GM23248 (cell line): ENCODE measurements at regions not wholly inside any gene's neighbourhood (a gene's known extent, or its start where the extent isn't known, plus 50 kb on each side); places are given as distances from the start of the nearest gene placed in this dataset.

Source experiments
- DNase-seq: peaks from one replicate; pipeline ENCODE4 v3.0.0-alpha.2; 2015
- H2AFZ ChIP-seq: fragments of 200-600 bp; sonication (generic); 2 replicates; pipeline ENCODE4 v1.6.1; 2016; ENCODE audit warnings: antibody characterized with exemption
- H3F3A ChIP-seq: fragments of 200-600 bp; sonication (generic); 2 replicates; pipeline ENCODE4 v1.6.1; 2016; ENCODE audit warnings: mild to moderate bottlenecking, antibody characterized with exemption, mixed run types; ENCODE audit not compliant: insufficient read depth
- H3K27ac ChIP-seq: fragments of 200-600 bp; sonication (generic); 2 replicates; pipeline ENCODE4 v1.5.1; 2016; ENCODE audit warnings: mild to moderate bottlenecking
- H3K27me3 ChIP-seq: fragments of 200-600 bp; sonication (generic); replicated peaks from 2 replicates; pipeline ENCODE4 v1.6.1; 2016; ENCODE audit warnings: mild to moderate bottlenecking; ENCODE audit not compliant: insufficient read depth
- H3K36me3 ChIP-seq: fragments of 200-600 bp; sonication (generic); 2 replicates; pipeline ENCODE4 v1.6.1; 2016; ENCODE audit warnings: low read depth, mild to moderate bottlenecking
- H3K4me1 ChIP-seq: fragments of 200-600 bp; sonication (generic); 2 replicates; pipeline ENCODE4 v1.6.1; 2016; ENCODE audit warnings: mild to moderate bottlenecking; ENCODE audit not compliant: insufficient read depth
- H3K4me2 ChIP-seq: fragments of 200-600 bp; sonication (generic); one replicate; pipeline ENCODE4 v1.6.1; 2016; ENCODE audit warnings: mild to moderate bottlenecking; ENCODE audit not compliant: unreplicated experiment
- H3K4me3 ChIP-seq: fragments of 200-600 bp; sonication (generic); 2 replicates; pipeline ENCODE4 v1.5.1; 2016; ENCODE audit warnings: mild to moderate bottlenecking
- H3K79me2 ChIP-seq: fragments of 200-600 bp; sonication (generic); 2 replicates; pipeline ENCODE4 v1.6.1; 2016; ENCODE audit warnings: mild to moderate bottlenecking; ENCODE audit not compliant: insufficient read depth
- H3K9ac ChIP-seq: fragments of 200-600 bp; sonication (generic); 2 replicates; pipeline ENCODE4 v1.6.1; 2016; ENCODE audit warnings: mild to moderate bottlenecking
- H3K9me2 ChIP-seq: fragments of 200-600 bp; sonication (generic); 2 replicates; pipeline ENCODE4 v1.6.1; 2016; ENCODE audit warnings: mixed run types, mild to moderate bottlenecking, moderate library complexity; ENCODE audit not compliant: insufficient read depth
- H3K9me3 ChIP-seq: fragments of 200-600 bp; sonication (generic); one replicate; pipeline ENCODE4 v1.6.1; 2017; ENCODE audit warnings: low read depth
- H4K20me1 ChIP-seq: fragments of 200-600 bp; sonication (generic); 2 replicates; pipeline ENCODE4 v1.6.0; 2016; ENCODE audit not compliant: insufficient read depth
- EZH2 ChIP-seq: fragments of 200-600 bp; sonication (generic); IDR thresholded peaks from 2 replicates; pipeline ENCODE4 v1.6.1; 2018; ENCODE audit warnings: antibody characterized with exemption, mild to moderate bottlenecking; ENCODE audit not compliant: insufficient read depth, poor library complexity, severe bottlenecking
- EZH2phosphoT487 ChIP-seq: fragments of 200-600 bp; sonication (generic); IDR thresholded peaks from 2 replicates; pipeline ENCODE4 v1.6.1; 2018; ENCODE audit warnings: antibody characterized with exemption, moderate library complexity, mild to moderate bottlenecking, low read depth; ENCODE audit not compliant: insufficient read depth
- WGBS, 2 experiments: methylation state at CpG; one replicate each; pipeline ENCODE4 v1.1.6; 2015 to 2017; ENCODE audit warnings: low lambda C conversion rate in 2 of 2, low coverage in 1 of 2; ENCODE audit errors: missing lambda C conversion rate in 2 of 2; 5-methylcytosine and 5-hydroxymethylcytosine counted together
- in situ Hi-C: fragments of 300-500 bp; cut with MboI; formaldehyde crosslinking; loops from 2 replicates; pipeline ENCODE4 v1.15.0; 2020

DNA sequence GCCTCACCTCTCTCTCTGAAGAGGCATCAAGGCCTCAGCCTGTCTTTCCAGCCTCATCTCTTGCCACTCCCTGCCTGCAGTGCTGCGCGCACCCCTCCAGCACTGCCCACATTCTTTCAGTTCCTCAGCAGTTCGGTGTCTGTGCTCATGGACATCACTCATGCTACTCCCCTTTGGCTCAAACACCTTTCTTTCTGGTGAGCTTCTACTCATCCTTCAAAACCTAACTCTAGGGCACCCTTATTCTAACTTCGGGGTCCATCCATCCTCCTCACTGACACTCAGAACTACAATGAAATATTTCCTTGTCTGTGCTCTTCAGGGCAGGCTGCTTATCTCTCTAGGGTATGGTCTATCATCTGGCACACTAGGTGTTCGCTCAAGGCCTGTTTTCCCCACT lies 169.9 kb upstream of the BMPER start:
- H3K79me2 ChIP-seq = no peaks in the 10 kb centered on the region
- no peak overlapping the region for H3K9ac ChIP-seq
- TF ChIP-seq EZH2 (no peak), EZH2phosphoT487 (no peak)
- H4K20me1 ChIP-seq = no peaks in the 10 kb centered on the region
- H3K27me3 ChIP-seq = no peaks in the 10 kb centered on the region
- no peaks in the 10 kb centered on the region for H3F3A ChIP-seq
- no peak overlapping the region for H3K4me3 ChIP-seq
- in situ Hi-C loops = no loop called here
- H3K27ac ChIP-seq = no peak overlapping the region
- H3K9me3 ChIP-seq = no peaks in the 10 kb centered on the region
- WGBS, 2 experiments = 85 to 97% methylated on average over 5 of the region's 5 CpGs
- H3K36me3 ChIP-seq = no peaks in the 10 kb centered on the region
- H3K4me1 ChIP-seq = no peaks in the 10 kb centered on the region
- no peak overlapping the region for H3K4me2 ChIP-seq
- H3K9me2 ChIP-seq = no peaks in the 10 kb centered on the region
- no peak overlapping the region for H2AFZ ChIP-seq
- no peak for DNase-seq

DNA sequence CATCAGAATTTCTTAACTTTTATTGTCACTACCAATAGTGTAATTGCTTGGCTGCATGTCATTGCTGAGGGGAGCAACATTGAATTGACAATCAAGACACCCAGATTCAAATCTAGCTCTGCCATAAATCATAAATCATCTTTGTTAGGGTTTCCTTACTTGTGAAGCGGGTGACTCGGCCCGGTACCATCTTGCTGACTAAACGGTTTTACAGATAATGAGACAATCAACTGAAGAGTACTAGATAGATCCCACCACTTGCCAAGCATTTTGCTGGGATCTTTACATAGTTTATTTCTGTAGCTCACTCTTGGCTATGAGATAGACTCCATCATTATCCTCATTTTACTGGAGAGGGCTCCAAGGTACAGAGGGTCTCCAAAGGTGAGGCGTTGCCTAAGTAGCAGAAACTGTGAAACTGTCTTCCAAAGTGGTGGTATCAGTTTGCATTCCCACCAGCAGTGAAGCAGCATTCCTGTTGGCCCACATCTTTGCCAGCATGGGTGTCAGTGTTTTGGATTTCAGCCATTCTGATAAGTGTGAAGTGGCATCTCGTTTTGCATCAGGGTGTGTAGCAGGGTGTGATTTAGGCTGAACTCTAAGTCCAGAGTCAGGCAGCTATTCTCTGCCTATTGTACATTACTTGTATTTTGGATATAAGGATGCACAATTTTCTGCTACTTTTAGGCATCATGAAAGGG lies 168.7 kb upstream of the BMPER start:
- Histone ChIP-seq H3K4me2 (no peak overlapping the region), H3K79me2 (no peaks in the 10 kb centered on the region), H2AFZ (no peak overlapping the region), H4K20me1 (no peaks in the 10 kb centered on the region), H3F3A (no peaks in the 10 kb centered on the region), H3K4me3 (no peak overlapping the region), H3K27ac (no peak overlapping the region), H3K4me1 (no peaks in the 10 kb centered on the region), H3K36me3 (no peaks in the 10 kb centered on the region), H3K9me3 (no peaks in the 10 kb centered on the region), H3K27me3 (no peaks in the 10 kb centered on the region), H3K9me2 (no peaks in the 10 kb centered on the region), H3K9ac (no peak overlapping the region)
- WGBS, 2 experiments = 84 to 87% methylated on average over 6 of the region's 6 CpGs
- no peak for DNase-seq
- in situ Hi-C loops = no loop called here
- TF ChIP-seq EZH2 (no peak), EZH2phosphoT487 (no peak)

DNA sequence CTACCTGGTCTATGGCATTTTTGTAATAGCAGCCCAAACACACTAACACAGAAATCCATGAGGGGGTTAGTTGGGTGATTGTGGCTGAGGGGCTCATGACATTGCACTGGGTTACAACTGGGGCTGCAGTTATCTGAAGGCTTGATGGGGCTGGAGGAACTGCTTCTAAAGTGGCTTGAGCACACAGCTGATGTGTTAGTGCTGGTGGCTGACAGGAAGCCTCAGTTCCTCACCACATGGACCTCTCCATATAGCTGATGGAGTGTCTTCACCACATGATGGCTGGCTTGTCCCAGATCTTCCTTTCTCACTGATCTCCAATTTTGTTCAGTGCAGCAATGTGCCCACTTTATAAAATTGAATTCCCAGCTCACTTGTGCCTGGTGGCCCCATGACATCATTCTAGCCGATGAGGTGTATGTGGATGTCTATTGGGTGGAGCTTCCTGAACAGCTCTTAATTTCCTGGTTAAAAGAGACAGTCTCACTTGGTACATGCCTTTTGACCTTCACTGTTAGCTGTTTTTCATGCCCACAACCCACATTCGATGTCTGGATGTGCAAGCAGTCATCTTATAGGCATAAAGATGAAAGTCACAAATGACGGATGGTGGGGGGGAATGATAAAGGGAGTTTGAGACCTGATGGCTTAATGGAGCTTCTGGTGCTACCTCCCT lies 166.9 kb upstream of the BMPER start:
- TF ChIP-seq EZH2phosphoT487 (no peak), EZH2 (no peak)
- Histone ChIP-seq H2AFZ (no peak overlapping the region), H3F3A (peaks cover 6% of the 10 kb centered on the region; the same call in 1 of the 2 replicates), H3K4me3 (no peak overlapping the region), H3K36me3 (no peaks in the 10 kb centered on the region), H3K4me1 (peaks cover 4% of the 10 kb centered on the region), H4K20me1 (no peaks in the 10 kb centered on the region), H3K9ac (no peak overlapping the region), H3K27ac (no peak overlapping the region), H3K27me3 (no peaks in the 10 kb centered on the region), H3K9me3 (no peaks in the 10 kb centered on the region), H3K4me2 (no peak overlapping the region), H3K9me2 (no peaks in the 10 kb centered on the region), H3K79me2 (no peaks in the 10 kb centered on the region)
- DNase-seq = no peak
- 76 to 77% methylated on average over 3 of the region's 3 CpGs for WGBS, 2 experiments
- in situ Hi-C loops = no loop called here

DNA sequence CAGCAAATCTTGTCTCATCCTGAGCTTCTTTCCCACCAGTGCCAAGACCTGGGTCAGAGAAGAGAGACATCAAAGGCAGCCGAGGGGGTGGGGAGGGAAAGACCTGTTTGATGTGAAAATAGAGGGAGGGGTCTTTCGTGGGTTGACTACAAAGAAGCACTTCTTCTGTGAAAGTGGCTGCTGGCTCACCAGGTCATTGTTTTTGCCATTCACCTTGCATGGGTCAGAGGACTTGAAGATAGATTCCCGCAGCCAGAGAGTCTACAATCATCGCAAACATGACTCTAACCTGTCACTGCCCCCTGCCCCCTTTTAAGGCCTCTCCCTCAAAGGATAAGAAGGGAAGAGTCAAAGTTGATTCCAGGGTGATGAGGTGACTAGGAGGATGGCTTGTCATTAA lies 166.1 kb upstream of the BMPER start:
- no peak for TF ChIP-seq EZH2
- in situ Hi-C loops = no loop called here
- Histone ChIP-seq H3K36me3 (no peaks in the 10 kb centered on the region), H3K9ac (no peak overlapping the region), H3K4me2 (no peak overlapping the region), H3K9me3 (no peaks in the 10 kb centered on the region), H3K4me3 (no peak overlapping the region), H4K20me1 (no peaks in the 10 kb centered on the region), H3K79me2 (no peaks in the 10 kb centered on the region), H3K27me3 (no peaks in the 10 kb centered on the region), H3F3A (peaks cover 8% of the 10 kb centered on the region; the same call in 1 of the 2 replicates), H3K4me1 (peaks cover 10% of the 10 kb centered on the region), H2AFZ (no peak overlapping the region), H3K27ac (no peak overlapping the region), H3K9me2 (no peaks in the 10 kb centered on the region)
- DNase-seq = no peak
- WGBS, 2 experiments = 70 to 88% methylated on average over 4 of the region's 4 CpGs
